HEK293T (cell line): ENCODE measurements at regions not wholly inside any gene's neighbourhood (a gene's known extent, or its start where the extent isn't known, plus 50 kb on each side); places are given as distances from the start of the nearest gene placed in this dataset.

ENCODE experiments used
- CTCF ChIA-PET: fragments of 350-600 bp; formaldehyde crosslinking; extraction: SDS; loops from one replicate; lab custom pipeline; 2021; ENCODE audit warnings: antibody characterized with exemption, inconsistent platforms; lab: Yijun Ruan, JAX
- POLR2A ChIA-PET: fragments of 350-600 bp; formaldehyde crosslinking; extraction: SDS; loops from one replicate; lab custom pipeline; 2020; ENCODE audit warnings: antibody characterized with exemption, inconsistent platforms; lab: Yijun Ruan, JAX
- DNase-seq: peaks from one replicate; pipeline ENCODE4 v3.0.0; 2012; ENCODE audit warnings: mixed read lengths; ENCODE audit errors: extremely low spot score
- ARNT ChIP-seq: fragments of 450-650 bp; IDR thresholded peaks from 2 replicates; pipeline ENCODE4 v1.6.1; 2017; ENCODE audit warnings: mild to moderate bottlenecking
- BHLHE40 ChIP-seq: fragments of 450-650 bp; IDR thresholded peaks from 2 replicates; pipeline ENCODE4 v1.6.1; 2016; ENCODE audit warnings: mild to moderate bottlenecking, moderate library complexity, borderline replicate concordance
- CTBP1 ChIP-seq: fragments of 450-650 bp; IDR thresholded peaks from 2 replicates; pipeline ENCODE4 v1.6.1; 2016; ENCODE audit warnings: borderline replicate concordance
- ELF4 ChIP-seq: fragments of 450-650 bp; IDR thresholded peaks from 2 replicates; pipeline ENCODE4 v1.6.1; 2017; ENCODE audit warnings: antibody characterized with exemption
- FOXA1 ChIP-seq: fragments of 450-650 bp; IDR thresholded peaks from 2 replicates; pipeline ENCODE4 v1.6.1; 2016; ENCODE audit warnings: mild to moderate bottlenecking
- FOXK2 ChIP-seq: fragments of 450-650 bp; IDR thresholded peaks from 2 replicates; pipeline ENCODE4 v1.6.1; 2016; ENCODE audit warnings: mild to moderate bottlenecking
- FOXM1 ChIP-seq: fragments of 450-650 bp; IDR thresholded peaks from 2 replicates; pipeline ENCODE4 v1.6.1; 2017; ENCODE audit warnings: mild to moderate bottlenecking, borderline replicate concordance
- HDGF ChIP-seq: fragments of 450-650 bp; IDR thresholded peaks from 2 replicates; pipeline ENCODE4 v1.6.1; 2017; ENCODE audit warnings: antibody characterized with exemption, borderline replicate concordance
- L3MBTL2 ChIP-seq: fragments of 450-650 bp; conservative IDR thresholded peaks from 2 replicates; pipeline ENCODE4 v1.6.1; 2016; ENCODE audit warnings: mild to moderate bottlenecking
- LEF1 ChIP-seq: fragments of 450-650 bp; IDR thresholded peaks from 2 replicates; pipeline ENCODE4 v1.6.1; 2017; ENCODE audit warnings: mild to moderate bottlenecking, borderline replicate concordance
- NFRKB ChIP-seq: fragments of 450-650 bp; IDR thresholded peaks from 2 replicates; pipeline ENCODE4 v1.6.1; 2016; ENCODE audit warnings: mild to moderate bottlenecking, moderate library complexity
- SP1 ChIP-seq: fragments of 450-650 bp; IDR thresholded peaks from 2 replicates; pipeline ENCODE4 v1.6.1; 2017
- SUZ12 ChIP-seq: fragments of 450-650 bp; IDR thresholded peaks from 2 replicates; pipeline ENCODE4 v1.6.1; 2016; ENCODE audit warnings: mild to moderate bottlenecking
- TARDBP ChIP-seq: fragments of 450-650 bp; IDR thresholded peaks from 2 replicates; pipeline ENCODE4 v1.6.1; 2016
- ZNF384 ChIP-seq: fragments of 450-650 bp; IDR thresholded peaks from 2 replicates; pipeline ENCODE4 v1.6.1; 2016
- TF ChIP-seq, protein P1 (sequence below): fragments of 450-650 bp; IDR thresholded peaks from 2 replicates; pipeline ENCODE4 v1.6.1; 2016

DNA sequence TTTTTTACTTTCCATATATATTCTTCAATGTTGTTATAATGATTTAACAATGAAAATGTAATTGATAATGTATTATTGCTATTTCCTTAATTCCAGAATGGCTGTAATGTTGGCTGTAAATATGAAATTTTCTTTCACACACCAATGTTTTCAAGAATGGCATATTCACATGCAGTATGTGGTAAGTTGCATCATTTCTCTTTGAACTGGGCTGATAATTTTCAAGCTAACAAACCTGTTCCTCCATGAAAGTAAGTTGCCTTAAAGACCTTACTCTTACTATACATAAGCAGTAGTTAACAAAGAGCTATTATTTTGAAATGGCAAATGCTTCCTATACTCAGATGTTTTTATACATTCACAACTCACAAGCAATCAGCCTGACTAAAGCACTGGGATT, 154.5 kb downstream of the TMEM168 start:
- ChIA-PET CTCF (no interaction called here), POLR2A (no interaction called here)
- no peak for TF ChIP-seq FOXK2
- no peak for TF ChIP-seq BHLHE40
- TF ChIP-seq NFRKB: no peak
- TF ChIP-seq ZNF384: no peak
- TF ChIP-seq FOXM1: no peak
- no peak for TF ChIP-seq CTBP1
- TF ChIP-seq TARDBP: no peak

DNA sequence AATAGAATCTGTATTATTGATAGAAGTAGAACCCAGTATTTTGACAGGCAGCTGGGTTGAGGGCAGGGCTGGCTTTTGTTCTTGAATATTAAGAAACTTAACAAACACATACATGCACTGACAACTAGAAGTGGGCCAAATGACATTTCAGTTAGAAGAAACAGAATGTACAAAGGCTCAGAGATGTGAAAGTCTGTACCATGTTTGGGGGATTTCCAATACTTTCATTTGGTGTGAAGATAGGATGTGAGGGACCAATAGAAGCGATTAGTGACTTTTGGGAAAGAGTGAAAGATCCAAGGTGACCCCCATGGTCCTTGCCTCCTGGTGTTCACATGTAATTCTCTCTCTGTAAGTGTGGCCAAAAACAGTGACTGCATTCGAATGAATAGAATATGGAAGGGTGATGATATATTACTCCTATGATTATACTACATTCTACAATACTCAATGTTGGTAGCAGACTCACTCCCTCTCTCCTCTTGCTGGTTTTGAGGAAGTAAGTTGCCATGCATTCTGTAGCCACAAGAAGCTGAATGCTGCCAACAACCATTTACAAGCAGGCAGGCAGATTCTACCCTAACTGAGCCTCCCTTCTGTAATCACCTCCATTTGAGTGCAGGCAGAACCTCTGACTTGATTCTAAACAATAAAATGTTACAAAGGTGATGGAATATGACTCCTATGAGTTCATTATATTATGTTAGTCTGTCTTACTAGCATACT, 151.4 kb downstream of the TMEM168 start:
- no peak for DNase-seq
- POLR2A ChIA-PET: no interaction called here
- TF ChIP-seq TARDBP: no peak
- no peak for TF ChIP-seq BHLHE40
- TF ChIP-seq, protein P1, sequence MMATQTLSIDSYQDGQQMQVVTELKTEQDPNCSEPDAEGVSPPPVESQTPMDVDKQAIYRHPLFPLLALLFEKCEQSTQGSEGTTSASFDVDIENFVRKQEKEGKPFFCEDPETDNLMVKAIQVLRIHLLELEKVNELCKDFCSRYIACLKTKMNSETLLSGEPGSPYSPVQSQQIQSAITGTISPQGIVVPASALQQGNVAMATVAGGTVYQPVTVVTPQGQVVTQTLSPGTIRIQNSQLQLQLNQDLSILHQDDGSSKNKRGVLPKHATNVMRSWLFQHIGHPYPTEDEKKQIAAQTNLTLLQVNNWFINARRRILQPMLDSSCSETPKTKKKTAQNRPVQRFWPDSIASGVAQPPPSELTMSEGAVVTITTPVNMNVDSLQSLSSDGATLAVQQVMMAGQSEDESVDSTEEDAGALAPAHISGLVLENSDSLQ: no peak
- no peak for TF ChIP-seq SUZ12
- no peak for TF ChIP-seq HDGF
- TF ChIP-seq FOXM1: no peak
- no peak for TF ChIP-seq L3MBTL2
- TF ChIP-seq ARNT: no peak
- TF ChIP-seq SP1: no peak
- no peak for TF ChIP-seq LEF1
- no peak for TF ChIP-seq FOXK2
- TF ChIP-seq ZNF384: no peak
- TF ChIP-seq ELF4: no peak
- no peak for TF ChIP-seq CTBP1
- no peak for TF ChIP-seq NFRKB
- TF ChIP-seq FOXA1: no peak
- CTCF ChIA-PET: interaction anchor here (0.6 kb wide), 1 partner anchor 299 kb away, joined by 3 read pairs; no protein-coding TSS in a partner anchor

More for the DNA sequence above, 154.5 kb downstream of the TMEM168 start:
- no peak for DNase-seq

DNA sequence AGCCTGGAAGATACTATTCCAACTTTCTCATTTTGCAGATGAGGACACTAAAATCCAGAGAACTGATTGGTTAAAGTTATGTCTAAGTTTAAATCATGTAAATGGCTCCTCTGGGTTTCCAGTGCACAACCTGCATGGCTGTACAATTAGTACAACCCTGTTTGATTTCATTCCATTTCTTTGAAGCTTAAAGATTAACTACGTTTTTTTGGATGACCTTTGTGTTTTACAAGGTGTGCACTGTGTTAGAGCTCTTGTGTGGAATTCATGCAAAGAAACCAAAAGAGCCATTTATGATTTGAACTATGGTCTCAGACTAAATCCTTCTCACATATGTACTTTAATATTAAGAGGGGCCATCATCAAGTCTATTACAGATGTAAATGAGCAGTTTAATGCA, 149.5 kb downstream of the TMEM168 start:
- ChIA-PET POLR2A (no interaction called here), CTCF (interaction anchor here (0.9 kb wide), 1 partner anchor 90 kb away, joined by 3 read pairs; no protein-coding TSS in a partner anchor)
- DNase-seq: no peak
- TF ChIP-seq FOXA1: no peak
- no peak for TF ChIP-seq SP1
- no peak for TF ChIP-seq NFRKB
- TF ChIP-seq ARNT: no peak
- TF ChIP-seq L3MBTL2: no peak
- TF ChIP-seq TARDBP: no peak
- no peak for TF ChIP-seq HDGF
- TF ChIP-seq FOXK2: no peak
- TF ChIP-seq, protein P1: no peak
- no peak for TF ChIP-seq BHLHE40
- no peak for TF ChIP-seq LEF1
- TF ChIP-seq FOXM1: no peak
- no peak for TF ChIP-seq ZNF384
- TF ChIP-seq CTBP1: no peak
- TF ChIP-seq SUZ12: no peak
- TF ChIP-seq ELF4: no peak

DNA sequence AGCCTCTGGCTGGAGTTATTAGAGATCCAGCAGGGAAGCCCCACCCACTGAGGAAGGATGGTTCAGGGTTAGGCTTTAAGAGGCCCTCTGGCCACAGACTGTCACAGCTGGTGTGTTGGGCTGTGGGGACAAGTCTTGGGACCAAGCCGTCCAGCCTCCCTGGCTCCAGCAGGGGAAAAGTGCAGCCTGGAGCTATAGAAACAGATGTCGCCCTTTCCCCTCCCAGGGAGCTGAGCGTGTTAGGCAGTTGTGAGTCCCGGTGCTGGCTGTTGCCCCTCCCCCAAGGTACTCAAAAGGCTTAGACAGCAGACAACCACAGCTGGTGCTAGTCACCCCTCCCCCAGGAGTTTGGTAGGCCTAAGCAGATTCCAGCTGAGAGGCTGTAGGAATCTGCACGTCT, 143.4 kb downstream of the TMEM168 start:
- DNase-seq: no peak
- ChIA-PET POLR2A (no interaction called here), CTCF (no interaction called here)
- TF ChIP-seq NFRKB (no peak), TARDBP (no peak), ZNF384 (no peak)

- ChIA-PET CTCF (interaction anchor here (0.7 to 0.8 kb wide), 2 partner anchors 83 to 173 kb away, joined by 3 read pairs; no protein-coding TSS in a partner anchor), POLR2A (no interaction called here)
- no peak for DNase-seq
- no peak for TF ChIP-seq L3MBTL2
- TF ChIP-seq TARDBP: no peak
These were observed 141.4 kb downstream of the TMEM168 start for GRCh38 chr7:112648781-112649180.

DNA sequence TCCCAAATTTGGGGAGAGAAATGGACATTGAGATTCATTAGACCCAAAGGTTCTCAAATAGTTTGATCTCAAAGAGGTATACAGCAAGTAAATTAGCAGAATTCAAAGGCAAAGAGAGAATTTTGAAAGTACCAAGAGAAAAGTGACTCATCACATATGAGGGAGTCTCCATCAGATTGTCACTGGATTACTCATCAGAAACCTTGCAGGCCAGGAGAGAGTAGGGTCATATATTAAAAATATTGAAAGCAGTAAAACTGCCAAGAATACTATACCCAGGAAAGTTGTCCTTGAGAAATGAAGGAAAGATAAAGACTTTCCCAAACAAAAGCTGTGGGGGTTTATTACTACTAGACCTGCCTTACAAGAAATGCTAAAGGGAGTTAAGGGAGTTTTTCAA, 140.6 kb downstream of the TMEM168 start:
- DNase-seq: no peak
- ChIA-PET CTCF (interaction anchor here (0.8 kb wide), 1 partner anchor 174 kb away, joined by 3 read pairs; no protein-coding TSS in a partner anchor), POLR2A (no interaction called here)
- no peak for TF ChIP-seq LEF1
- no peak for TF ChIP-seq SP1
- TF ChIP-seq, protein P1: no peak
- no peak for TF ChIP-seq FOXM1
- TF ChIP-seq NFRKB: no peak
- no peak for TF ChIP-seq FOXK2
- TF ChIP-seq TARDBP: no peak
- TF ChIP-seq L3MBTL2: no peak
- TF ChIP-seq BHLHE40: no peak
